ENCODE measurements at regions not wholly inside any gene's neighbourhood (a gene's known extent, or its start where the extent isn't known, plus 50 kb on each side); places are given as distances from the start of the nearest gene placed in this dataset.

DNA sequence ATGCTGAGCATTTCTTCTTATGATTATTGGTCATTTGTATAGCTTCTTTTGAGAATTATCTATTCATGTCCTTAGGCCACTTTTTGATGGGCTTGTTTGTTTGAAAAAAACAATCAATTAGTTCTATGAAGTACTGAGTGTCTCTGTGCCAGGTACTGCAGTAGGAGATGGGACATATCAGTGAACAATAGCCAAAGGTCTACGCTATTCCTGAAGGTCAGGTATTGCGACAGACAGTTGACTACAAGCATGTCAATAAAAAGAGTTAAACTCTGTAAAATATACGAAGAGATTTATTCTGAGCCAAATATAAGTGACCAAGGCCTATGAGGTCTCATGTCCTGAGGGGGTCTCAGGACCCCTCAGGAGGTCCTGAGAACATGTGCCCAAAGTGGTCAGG lies 122.1 kb upstream of the NFE2L3 start:
- H3K27ac ChIP-seq: no peak overlapping the region
- H3K4me3 ChIP-seq: no peak overlapping the region
- TF ChIP-seq, protein P1, sequence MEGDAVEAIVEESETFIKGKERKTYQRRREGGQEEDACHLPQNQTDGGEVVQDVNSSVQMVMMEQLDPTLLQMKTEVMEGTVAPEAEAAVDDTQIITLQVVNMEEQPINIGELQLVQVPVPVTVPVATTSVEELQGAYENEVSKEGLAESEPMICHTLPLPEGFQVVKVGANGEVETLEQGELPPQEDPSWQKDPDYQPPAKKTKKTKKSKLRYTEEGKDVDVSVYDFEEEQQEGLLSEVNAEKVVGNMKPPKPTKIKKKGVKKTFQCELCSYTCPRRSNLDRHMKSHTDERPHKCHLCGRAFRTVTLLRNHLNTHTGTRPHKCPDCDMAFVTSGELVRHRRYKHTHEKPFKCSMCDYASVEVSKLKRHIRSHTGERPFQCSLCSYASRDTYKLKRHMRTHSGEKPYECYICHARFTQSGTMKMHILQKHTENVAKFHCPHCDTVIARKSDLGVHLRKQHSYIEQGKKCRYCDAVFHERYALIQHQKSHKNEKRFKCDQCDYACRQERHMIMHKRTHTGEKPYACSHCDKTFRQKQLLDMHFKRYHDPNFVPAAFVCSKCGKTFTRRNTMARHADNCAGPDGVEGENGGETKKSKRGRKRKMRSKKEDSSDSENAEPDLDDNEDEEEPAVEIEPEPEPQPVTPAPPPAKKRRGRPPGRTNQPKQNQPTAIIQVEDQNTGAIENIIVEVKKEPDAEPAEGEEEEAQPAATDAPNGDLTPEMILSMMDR (IDR thresholded peaks at IDR 0.05): no peak
- DNase-seq (ENCODE audit: low spot score): no peak

DNA sequence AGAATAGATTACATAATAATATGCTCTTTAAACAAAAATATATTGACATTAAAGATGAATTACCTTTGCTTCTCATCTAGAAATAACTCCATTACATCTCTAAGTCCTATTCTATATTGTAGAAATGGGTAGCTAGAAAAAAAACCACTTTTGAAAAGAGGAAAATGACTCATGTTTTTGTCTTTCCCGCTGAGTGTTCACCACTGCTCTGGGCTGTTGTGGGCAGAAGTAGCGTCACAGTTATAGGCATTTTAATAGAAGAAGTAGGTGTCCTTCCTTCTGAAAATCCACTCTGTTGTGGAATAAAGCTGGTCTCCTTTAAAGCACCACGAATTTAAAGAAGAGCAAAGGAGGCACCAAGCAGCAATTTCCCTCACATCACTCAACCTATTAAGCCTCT lies 117.6 kb upstream of the NFE2L3 start:
- Histone ChIP-seq H3K4me3 (no peak overlapping the region), H3K27ac (no peak overlapping the region)
- DNase-seq (ENCODE audit: low spot score): no peak
- TF ChIP-seq, protein P1 (IDR thresholded peaks at IDR 0.05): no peak

DNA sequence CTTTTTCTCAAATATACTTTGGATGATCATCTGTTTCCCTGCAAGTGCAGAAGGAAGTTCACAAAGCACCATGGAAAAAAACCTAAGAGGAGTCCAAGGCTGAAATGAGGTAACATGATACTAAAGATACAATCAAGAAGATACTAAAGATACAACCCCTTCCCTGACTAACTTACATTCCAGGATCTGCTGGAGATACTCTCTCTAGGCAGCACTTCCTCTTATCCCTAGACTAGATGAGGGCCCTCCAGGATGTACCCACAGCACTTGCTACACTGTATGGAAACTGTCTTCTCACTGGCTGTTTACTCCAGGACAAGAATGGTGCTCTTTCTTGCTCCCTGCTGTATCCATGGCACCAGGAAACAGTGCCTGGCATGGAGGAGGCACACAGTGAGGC lies 116.4 kb upstream of the NFE2L3 start:
- Histone ChIP-seq H3K4me3 (no peak overlapping the region), H3K27ac (no peak overlapping the region)
- no peak for DNase-seq (ENCODE audit: low spot score)
- TF ChIP-seq, protein P1 (IDR thresholded peaks at IDR 0.05): no peak

GRCh38 chr7:26036092-26036491 lies 115.9 kb upstream of the NFE2L3 start:
- TF ChIP-seq, protein P1 (IDR thresholded peaks at IDR 0.05): no peak
- H3K27ac ChIP-seq: no peak overlapping the region
- DNase-seq (ENCODE audit: low spot score): no peak
- no peak overlapping the region for H3K4me3 ChIP-seq

DNA sequence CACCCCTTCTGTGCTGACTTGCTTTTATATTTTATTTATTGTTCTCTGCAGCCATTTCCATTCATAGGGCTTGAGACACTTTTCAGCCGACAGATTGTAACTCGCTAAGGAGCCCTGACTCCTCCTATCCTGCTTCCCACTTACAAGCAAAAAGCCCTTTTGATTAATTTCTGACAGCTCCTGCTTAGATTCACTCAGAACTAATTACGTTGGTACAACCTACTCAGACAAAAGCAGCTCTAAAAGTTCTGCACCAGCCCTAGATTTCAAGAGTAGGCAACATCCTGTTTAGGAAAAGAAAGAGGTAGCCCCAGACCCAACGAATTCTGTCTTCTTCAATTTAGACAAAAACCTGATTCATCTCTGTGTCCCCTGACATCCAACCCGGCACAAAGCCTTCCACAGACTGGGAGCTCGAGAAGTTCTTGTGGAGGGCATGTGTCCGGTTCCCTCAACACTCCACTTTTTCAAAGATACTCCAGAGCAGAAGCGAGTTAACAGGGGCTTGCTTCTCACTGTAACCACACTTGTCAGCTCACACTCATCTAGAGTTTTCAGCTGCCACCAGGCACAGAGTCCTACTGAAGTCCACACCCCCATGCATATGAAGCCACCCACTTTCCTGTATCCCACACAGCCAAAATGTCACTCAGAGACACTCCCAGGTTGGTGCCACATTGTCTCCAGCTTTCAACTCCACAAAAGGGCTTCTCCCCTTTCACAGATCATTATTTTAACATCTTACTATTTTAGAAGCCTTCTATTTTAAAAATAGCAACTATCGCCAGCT lies 113.6 kb upstream of the NFE2L3 start:
- DNase-seq (ENCODE audit: low spot score): no peak
- TF ChIP-seq, protein P1 (IDR thresholded peaks at IDR 0.05): no peak
- H3K27ac ChIP-seq: no peak overlapping the region

DNA sequence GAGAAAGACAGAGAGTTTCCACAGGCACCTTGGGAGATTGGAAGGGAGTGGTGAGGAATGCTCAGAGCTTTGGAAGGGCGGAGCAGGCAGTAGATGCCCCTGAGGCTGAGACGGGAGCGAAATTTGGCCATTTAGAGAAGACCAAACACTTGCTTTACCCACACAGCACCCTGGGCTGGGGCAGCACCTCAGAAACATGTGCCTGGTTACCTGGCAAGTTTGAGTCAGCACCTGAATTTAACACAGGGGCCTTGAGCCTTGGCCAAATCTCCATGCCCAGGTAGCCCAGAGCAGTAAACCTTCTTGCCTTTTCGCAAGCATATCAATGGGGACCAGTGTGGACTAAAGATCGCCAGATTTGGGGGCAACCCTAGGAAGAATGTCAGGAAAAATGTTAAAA lies 111.9 kb upstream of the NFE2L3 start:
- no peak for DNase-seq (ENCODE audit: low spot score)
- Histone ChIP-seq H3K4me3 (no peak overlapping the region), H3K27ac (no peak overlapping the region)
- TF ChIP-seq, protein P1 (IDR thresholded peaks at IDR 0.05): no peak

More for the DNA sequence above, 113.6 kb upstream of the NFE2L3 start:
- no peak overlapping the region for H3K4me3 ChIP-seq

- Histone ChIP-seq H3K27ac (no peak overlapping the region), H3K4me3 (no peak overlapping the region)
- DNase-seq (ENCODE audit: low spot score): no peak
- TF ChIP-seq, protein P1 (IDR thresholded peaks at IDR 0.05): no peak
These were observed 109.8 kb upstream of the NFE2L3 start for GRCh38 chr7:26042237-26042636.
